Fibroblast of skin of left biceps (primary cell): ENCODE measurements at regions not wholly inside any gene's neighbourhood (a gene's known extent, or its start where the extent isn't known, plus 50 kb on each side); places are given as distances from the start of the nearest gene placed in this dataset.
"Not testable (repeated sequence)": the region's sequence is repeated elsewhere in the genome, so short reads cannot be mapped to it uniquely, and the experiment has no call there.

Experiments used
- DNase-seq, 2 experiments: peaks; one replicate each; pipeline ENCODE4 v3.0.0-alpha.2; 2013; ENCODE audit warnings: low read depth in 2 of 2

DNA sequence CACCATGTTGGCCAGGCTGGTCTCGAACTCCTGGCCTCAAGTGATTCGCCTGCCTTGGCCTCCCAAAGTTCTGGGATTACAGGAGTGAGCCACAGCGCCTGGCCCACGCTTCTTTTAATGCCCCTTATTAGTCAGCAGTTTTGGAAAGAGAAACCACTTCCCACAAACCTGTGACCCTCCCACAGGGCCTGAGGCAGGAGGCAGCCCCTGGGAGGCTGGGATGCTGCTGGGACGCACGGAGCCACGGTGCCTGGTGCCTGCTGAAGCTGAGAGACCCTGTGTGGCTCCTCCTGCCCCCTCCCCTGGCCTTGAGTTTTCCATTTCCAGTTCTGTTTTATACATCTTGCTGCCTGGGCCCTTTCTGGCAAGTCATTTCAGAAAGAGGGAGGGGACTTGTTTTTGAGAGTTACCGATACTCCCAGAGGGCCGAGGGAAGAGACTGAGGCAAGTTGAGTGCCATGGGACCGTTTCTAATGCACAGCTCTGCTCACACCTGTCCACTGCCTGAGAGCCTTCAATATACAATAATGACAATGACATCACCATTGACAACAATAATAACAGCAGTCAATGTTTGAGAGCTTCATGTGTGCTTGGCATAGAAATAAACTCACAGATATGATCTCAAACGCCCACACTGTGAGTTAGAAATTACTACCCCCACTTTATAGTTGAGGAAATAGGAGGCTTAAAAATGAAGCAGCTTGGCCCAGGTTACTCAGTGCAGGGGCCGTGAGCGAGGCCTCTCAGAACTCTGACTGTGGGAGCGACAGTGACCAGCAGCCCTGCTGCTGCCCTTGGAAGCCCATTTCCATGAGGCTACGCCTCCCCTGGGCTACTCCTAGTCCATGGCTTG lies 78.1 kb upstream of the YWHAQ start:
- no peak for DNase-seq

DNA sequence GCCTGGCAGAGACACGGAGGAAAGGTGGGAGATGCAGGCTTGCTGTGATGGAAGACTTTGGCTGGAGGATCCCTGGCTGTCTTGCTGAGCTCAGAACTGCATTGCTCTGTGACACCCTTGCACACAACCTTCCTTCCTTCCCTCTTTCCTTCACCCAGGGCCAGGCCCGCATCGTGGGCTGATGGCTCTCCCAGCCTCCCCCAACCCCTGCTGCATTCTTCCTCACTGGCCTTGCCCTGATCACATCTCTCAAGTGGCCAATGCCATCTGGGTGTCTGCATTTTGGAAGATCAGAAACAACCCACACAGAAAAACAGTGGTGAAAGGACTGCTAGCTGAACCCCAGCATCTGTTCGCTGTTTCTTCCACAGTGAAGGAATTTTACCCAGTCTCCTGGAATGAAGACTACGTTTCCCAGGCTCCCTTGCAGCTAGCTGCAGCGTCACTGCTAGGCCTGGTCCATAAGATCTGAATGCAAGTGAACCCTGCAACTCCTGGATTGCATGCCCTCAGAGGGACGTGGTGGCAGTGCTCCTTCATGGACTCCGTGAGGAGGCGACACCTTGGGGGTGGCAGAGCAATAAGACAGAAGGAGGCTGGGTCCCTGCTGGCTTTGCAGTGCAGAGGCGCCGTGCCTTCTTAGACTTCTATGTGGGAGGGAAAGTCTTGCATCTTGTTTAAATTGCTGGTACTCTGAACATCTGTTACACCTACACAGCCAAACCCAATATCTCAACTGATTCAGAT lies 78.9 kb upstream of the YWHAQ start:
- no peak for DNase-seq

DNA sequence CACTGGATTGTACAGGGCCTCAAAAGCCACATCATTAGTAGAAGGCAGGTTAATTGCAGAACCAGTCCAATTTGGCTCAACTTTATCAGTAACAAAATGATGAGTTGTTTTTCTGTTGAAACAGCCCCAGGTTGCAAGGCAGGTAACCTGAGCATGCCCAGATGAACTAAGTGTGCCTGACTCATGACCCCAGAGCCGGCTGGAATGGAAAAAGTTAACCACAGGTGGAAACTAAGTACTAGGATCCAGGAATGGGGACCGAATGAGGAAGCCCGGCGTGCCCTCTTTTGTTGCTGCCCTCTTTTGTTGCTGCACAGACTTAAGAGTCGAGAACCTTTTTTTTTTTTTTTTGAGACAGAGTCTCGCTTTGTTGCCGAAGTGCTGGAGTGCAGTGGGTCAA lies 79.5 kb upstream of the YWHAQ start:
- DNase-seq = no peak

DNA sequence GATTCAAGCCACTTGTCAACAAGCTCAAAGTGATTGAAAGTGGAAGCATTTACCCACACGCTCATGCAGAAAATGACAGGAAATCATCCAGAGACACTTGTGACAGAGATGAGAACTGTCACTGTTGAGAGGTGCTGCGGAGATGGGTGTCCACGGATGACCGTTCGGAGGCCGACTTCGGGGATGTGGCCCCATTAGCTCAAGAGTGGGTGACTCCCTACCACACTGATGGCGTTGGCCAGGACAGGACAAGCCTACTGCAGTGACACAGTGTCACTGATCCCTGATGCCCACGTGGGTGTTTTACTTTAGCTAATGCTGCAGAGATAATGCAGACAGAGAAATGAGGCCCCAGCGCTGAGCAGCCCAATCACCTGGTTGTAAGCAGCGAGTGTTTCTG lies 81.5 kb upstream of the YWHAQ start:
- no peak for DNase-seq

DNA sequence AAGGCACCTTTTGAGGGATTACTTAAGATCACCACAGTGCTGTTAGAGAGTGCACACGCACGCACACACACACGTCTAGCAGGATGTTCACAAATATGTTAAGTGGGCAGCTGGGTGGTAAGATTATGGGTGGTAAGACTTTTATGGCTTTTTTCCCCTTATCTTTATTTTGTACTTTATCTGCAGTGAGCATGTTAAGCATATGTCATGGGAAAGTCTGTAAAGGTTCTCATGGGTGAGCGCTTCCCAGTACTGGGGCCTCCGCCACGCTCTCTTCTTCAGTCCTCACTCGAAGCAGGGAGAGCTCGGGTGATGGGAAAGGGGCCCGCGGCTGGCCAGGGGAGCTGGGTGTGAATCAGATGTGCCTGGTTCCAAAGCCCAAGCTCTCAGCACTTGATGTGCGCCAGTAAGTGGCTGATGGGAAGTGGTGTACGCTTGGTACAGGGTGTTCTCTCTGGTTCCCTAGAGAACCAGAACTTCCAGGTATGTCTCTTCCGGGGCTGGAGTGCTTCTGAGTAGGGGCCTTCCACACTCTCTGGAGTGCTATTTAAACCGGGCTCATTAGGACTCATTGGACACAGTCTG lies 83.9 kb upstream of the YWHAQ start:
- no peak for DNase-seq

DNA sequence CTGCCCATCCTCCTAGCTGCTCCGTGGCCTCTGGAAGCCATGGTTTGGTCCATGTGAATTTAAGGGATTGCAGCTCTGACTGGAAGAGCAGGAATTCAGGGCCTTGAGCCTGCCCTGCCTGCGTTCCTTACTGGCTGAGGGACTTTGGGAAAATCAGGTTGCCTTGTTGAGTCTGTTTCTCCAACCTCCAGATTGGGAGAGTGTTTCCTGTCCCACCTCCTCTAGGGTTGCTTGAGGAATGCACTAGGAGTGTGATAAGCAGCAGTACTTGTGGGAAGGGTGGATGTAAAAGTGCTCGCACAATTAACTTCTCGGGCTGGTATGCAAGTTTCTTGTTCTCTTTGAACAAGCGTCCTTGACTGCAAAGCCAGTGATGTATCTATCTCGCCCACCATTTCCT lies 84.4 kb upstream of the YWHAQ start:
- no peak for DNase-seq

DNA sequence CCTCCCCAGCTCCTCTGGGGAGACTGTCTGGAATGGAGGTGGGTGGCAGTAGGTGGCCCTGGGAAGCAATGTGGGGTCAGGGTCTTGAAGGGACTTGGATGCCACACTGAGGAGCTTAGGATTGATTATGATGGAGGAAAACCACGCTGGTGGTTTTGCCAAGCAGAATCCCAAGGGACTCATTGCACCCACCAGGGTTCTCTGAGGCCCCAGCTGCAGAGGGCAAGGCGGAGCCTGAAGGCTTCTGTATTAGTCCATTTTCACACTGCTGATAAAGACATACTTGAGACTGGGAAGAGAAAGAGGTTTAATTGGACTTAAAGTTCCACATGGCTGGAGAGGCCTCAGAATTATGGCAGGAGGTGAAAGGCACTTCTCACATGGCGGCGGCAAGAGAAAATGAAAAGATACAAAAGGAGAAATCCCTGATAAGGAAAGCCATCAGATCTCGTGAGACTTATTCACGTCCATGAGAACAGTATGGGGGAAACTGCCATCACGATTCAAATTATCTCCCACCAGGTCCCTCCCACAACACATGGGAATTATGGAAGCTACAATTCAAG lies 87.2 kb upstream of the YWHAQ start:
- no peak for DNase-seq

DNA sequence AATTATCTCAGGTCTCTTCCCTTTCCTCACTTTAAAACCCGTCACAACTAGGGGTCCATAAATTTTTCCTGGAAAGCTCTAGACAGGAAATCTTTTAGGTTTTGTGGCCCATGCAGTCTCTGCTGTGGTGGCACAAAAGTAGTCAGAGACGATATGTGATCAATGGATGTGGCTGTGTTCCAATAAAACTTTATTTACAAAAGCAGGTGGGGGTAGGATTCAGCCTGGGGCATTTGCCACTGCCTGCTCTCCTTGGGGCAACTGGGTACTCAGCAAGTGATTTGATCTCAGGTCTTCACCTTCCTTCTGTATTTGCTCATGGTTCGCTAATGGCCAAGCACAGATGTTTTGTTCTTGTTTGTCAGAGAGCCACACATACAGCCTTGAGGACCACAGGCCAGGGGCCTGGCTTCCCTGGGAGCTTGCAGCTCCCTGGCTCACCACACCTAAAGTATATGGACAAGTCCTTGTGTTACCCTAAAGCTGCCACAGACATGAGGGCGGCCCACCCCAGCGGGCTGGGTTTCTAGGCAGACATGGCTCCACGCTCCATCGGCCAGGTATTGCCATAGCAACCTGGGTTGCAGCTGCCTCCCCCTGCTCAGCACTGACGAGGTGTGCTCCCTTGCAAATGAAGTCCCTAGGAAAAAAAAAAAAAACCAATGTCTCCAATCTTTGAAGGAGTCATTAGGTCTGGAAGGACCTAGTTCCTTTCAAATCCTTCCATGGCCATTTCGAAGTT lies 89.7 kb upstream of the YWHAQ start:
- DNase-seq = no peak

DNA sequence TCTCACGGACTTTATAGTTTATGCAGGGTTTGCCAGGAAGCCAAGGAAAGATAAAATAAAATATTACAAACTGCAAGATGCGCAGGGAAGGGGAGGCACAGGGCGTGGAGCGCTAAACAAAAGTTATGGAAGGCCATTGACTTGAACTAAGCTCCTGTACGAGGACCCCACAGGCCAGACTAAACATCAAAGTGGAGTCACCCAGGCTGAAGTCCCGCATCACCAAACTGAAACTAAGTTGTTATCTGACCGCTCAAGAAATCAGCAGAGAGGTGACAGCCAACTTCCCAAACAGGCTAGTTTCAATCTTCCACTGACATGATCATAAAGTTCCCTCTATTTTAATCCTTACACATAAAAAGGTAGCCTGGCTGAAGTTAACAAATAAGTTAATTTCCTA lies 90.5 kb upstream of the YWHAQ start:
- no peak for DNase-seq

DNA sequence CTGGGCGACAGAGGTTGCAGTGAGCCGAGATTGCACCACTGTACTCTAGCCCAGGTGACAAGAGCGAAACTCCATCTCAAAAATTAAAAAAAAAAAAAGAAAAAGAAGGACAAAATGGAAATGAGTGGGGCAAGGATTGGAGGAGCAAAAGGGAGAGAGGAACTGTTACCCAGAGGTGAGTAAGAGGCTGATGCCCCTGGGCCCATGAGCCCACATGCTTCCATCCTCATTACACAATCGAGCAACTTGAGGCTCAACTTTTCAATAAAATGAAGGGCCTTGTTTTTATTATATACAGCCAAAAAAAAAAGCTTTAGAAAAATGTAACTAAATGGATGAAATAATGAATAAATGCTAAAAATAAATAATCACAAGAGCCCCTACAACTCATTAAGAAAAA lies 91.7 kb upstream of the YWHAQ start:
- no peak for DNase-seq

DNA sequence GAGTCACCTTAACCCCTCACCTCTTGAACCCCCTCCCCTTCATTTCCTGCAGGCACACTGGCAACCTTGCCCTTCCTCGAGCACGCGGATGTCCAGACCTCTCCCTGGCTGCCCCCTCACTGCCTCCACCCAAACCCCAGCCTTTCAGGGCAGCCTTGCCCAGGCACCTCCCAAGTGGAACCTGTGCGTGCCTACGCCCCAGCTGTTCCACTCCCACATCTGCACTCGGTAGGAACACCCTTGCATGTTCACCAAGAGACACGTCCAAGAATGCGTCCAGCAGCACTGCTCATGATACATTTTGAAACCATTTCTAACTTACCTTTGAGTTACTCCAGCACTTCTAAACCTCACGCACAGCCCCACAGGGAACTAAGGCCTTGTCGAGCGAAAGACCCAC lies 93.8 kb upstream of the YWHAQ start:
- DNase-seq = no peak

DNA sequence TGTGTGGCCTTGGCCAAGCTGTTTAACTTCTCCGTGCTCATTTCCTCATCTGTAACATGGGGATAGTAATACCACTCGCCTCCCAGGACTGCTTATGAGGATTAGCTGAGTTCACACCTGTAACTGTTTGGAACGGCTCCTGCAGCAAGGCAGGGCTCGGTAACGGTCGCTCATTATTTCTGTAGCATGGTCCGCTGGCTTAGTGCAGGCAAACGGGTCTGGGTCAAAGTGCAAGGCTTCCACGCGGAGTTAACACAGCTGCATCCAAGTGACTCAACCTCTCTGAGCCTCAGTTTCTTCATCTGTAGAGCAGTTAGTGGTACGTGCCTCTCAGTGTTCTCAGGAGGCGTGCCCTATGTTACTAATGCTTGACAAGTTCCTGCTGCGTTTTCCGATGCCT lies 94.3 kb upstream of the YWHAQ start:
- DNase-seq = no peak

DNA sequence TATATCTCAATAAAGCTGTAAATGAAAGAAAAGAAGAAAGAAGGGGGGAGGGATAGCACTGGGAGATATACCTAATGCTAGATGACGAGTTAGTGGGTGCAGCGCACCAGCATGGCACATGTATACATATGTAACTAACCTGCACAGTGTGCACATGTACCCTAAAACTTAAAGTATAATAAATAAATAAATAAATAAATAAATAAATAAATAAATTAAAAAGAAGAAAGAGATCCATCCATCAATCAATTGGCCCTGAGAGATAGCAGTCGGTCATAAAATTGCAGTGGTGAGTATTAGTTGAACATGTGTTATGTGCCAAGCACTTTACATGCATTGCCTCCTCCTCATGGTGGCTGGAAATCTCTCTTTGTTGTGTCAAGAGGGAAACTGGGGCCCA lies 95.2 kb upstream of the YWHAQ start:
- not testable (repeated sequence) for DNase-seq

DNA sequence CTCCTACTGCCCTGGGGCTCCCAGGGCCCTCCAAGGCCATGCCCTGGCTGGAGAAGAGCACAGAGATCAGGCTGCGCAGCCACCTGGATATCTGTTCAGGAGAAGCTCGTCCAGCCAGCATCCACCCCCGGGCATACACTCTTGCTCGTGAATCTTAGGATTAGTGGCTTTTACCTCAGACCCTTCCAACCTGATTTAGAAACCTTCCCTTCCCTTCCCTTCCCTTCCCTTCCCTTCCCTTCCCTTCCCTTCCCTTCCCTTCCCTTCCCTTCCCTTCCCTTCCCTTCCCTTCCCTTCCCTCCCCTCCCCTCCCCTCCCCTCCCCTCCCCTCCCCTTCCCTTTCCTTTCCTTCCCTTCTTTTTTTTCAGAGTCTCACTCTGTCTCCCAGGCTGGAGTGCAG lies 99.7 kb upstream of the YWHAQ start:
- DNase-seq = not testable (repeated sequence)

DNA sequence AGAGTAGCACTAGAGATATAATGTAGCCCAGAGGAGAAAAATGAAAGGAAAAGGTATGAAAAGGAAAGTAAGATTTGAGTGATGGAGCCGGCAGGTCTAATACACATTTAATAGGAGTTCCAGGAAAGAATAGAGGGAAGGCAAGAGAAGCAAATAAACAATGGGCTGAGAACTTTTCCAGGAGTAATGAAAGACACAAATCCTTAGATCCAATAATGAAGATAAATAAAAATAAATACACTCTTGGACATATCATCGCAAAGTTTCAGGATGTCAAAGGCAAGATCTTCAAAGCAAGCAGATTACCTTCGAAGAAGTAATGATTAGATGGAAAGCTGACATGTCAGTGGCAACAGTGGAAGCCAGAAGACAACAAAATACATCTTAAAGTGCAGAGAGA lies 102.0 kb upstream of the YWHAQ start:
- DNase-seq = no peak

DNA sequence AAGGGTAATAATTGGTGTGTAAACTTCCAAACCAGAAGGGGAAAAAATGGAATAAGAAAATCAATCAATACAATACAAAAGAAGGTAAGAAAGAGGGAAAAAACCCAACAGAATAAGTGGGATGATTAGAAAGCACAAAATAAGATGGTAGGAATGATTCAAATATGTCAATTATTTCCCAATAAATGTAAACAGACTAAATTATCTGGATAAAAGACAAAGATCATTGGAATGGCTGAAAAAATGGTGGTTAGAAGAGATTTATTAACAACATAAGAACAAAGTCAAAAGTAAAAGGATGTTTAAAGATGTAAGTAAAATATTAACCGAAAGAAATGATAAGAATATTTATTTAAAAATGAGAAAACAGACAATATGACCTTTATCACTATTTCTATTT lies 103.5 kb upstream of the YWHAQ start:
- DNase-seq = no peak

DNA sequence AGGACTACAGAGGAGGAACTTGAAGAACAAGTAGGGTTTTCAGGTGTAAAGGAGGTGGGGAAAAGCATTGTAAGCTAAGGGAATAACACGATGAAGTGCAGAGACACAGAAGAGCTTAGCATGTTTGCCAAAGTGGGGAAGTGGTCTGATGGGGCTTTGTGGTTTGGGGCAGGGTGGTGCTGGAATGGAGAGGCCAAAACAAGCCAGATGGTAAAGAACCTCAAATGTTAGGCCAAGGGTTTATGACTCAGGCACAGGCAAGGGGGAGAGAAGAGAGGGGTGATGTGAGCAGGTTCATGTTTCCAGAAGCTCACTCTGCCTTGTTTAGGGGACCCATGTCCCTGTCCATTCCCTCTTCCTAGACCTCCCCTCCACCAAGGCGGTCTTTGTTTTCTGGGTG lies 104.5 kb upstream of the YWHAQ start:
- no peak for DNase-seq

DNA sequence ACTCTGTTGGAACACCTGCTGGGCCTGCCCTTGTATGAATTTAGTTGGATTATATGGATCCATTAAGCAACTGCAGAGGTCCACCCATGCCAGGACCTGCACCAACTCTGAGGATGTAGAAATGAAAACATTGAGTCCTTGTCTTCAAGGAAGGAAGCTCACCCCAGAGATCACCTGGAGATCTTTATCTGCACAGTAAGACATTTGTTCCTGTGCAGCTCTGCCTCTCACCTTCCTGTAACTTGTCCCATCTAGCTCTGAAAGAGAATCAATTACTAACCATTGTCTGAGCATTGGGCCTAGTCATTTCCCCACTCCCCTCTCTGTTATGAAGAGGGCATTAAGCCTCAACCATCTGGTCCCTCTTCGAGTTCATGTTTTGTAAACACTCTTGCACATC lies 105.2 kb upstream of the YWHAQ start:
- no peak for DNase-seq

DNA sequence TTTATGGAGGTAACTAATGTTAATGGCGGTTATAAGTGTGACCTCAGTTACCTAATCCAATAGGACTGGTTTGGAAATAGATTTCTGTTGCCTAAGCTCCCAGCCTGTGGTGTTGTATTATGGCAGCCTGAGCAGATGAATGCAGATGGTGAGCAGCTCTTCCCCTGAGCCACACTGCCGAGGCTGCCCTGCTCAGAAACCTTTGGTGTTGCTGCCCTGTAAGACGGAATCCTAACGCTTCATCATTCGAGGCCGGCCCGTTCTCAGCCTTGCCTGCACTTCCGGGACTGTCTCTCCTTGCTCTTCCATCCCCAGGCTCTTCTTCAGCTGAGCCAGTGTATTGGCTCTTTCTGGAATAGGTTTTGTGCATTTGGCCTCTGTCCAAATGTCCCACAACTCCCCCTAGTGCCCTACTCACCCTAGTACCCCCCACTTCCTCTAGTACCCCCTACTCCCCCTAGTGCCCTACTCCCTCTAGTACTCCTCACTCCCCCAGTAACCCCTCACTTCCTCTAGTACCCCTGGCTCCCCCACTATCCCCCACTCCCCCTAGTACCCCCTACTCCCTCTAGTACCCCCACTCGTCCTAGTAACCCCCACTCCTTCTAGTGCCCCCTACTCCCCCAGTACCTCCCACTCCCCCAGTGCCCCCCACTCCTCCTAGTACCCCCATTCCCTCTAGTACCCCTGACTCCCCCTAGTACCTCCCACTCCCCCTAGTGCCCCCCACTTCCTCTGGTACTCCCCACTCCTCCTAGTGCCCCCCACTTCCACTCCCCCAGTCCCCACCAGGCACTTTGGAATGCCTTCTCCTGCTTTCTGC lies 106.0 kb upstream of the TAF1B start:
- no peak for DNase-seq

DNA sequence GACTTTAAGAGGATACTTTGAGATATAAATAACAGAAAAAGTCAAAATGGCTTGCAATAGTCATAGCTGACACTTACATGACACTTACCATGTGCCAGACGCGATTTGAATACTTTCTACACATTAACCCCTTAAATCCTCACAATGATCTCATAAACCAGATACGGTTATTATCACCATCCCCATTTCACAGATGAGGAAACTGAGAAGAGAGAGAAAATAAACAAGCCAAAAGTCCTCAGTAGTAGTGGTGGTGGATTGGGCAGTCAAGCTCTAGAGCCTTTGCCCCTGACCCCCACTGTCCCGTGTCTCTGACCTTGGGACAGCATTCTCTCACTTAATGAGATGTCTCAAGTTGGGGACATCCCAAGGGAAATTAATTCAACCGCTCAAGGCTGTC lies 105.2 kb upstream of the TAF1B start:
- no peak for DNase-seq
